Stimulated activated naive CD8-positive, alpha-beta T cell treated with anti-CD3 and anti-CD28 coated beads, Interleukin-15, Interleukin-2, amounts not matched to agents 100 ng/mL and 50 ng/mL, for 24 hours (primary cell): ENCODE measurements at regions not wholly inside any gene's neighbourhood (a gene's known extent, or its start where the extent isn't known, plus 50 kb on each side); places are given as distances from the start of the nearest gene placed in this dataset.

Experiments used
- H3K27ac Mint-ChIP-seq: one replicate; pipeline ENCODE4 v1.8.0; 2021; ENCODE audit warnings: mild to moderate bottlenecking, mixed read lengths
- H3K27me3 Mint-ChIP-seq: one replicate; pipeline ENCODE4 v1.8.0; 2021; ENCODE audit warnings: mixed read lengths
- H3K36me3 Mint-ChIP-seq: one replicate; pipeline ENCODE4 v1.8.0; 2021; ENCODE audit warnings: low read depth, mixed read lengths
- H3K4me1 Mint-ChIP-seq: one replicate; pipeline ENCODE4 v1.8.0; 2021; ENCODE audit warnings: low read depth, mixed read lengths
- H3K4me3 Mint-ChIP-seq: one replicate; pipeline ENCODE4 v1.8.0; 2021; ENCODE audit warnings: mild to moderate bottlenecking, mixed read lengths
- H3K9me3 Mint-ChIP-seq: one replicate; pipeline ENCODE4 v1.8.0; 2021; ENCODE audit warnings: mixed read lengths

GRCh38 chr2:17303521-17303920 lies 214.7 kb downstream of the RAD51AP2 start:
- peaks cover 4% of the 10 kb centered on the region for H3K9me3 Mint-ChIP-seq
- no peak overlapping the region for H3K4me3 Mint-ChIP-seq
- no peaks in the 10 kb centered on the region for H3K27me3 Mint-ChIP-seq
- no peak overlapping the region for H3K27ac Mint-ChIP-seq
- H3K4me1 Mint-ChIP-seq, result no peaks in the 10 kb centered on the region
- no peaks in the 10 kb centered on the region for H3K36me3 Mint-ChIP-seq

- H3K27ac Mint-ChIP-seq, result no peak overlapping the region
- H3K9me3 Mint-ChIP-seq, result peaks cover 4% of the 10 kb centered on the region
- no peak overlapping the region for H3K4me3 Mint-ChIP-seq
- no peaks in the 10 kb centered on the region for H3K36me3 Mint-ChIP-seq
- H3K4me1 Mint-ChIP-seq, result no peaks in the 10 kb centered on the region
- H3K27me3 Mint-ChIP-seq, result no peaks in the 10 kb centered on the region
Observed at GRCh38 chr2:17303054-17303453, 215.2 kb downstream of the RAD51AP2 start.

- Mint-ChIP-seq H3K9me3 (peaks cover 4% of the 10 kb centered on the region), H3K4me1 (no peaks in the 10 kb centered on the region), H3K27me3 (no peaks in the 10 kb centered on the region), H3K4me3 (no peak overlapping the region), H3K36me3 (no peaks in the 10 kb centered on the region), H3K27ac (no peak overlapping the region)
Observed at GRCh38 chr2:17302281-17302680, 216.0 kb downstream of the RAD51AP2 start.

GRCh38 chr2:17301437-17301836 lies 216.8 kb downstream of the RAD51AP2 start:
- Mint-ChIP-seq H3K4me3 (no peak overlapping the region), H3K36me3 (no peaks in the 10 kb centered on the region), H3K4me1 (no peaks in the 10 kb centered on the region), H3K9me3 (peaks cover 7% of the 10 kb centered on the region), H3K27ac (no peak overlapping the region), H3K27me3 (no peaks in the 10 kb centered on the region)

GRCh38 chr2:17299891-17300540 lies 218.2 kb downstream of the RAD51AP2 start:
- Mint-ChIP-seq H3K4me1 (no peaks in the 10 kb centered on the region), H3K27ac (no peak overlapping the region), H3K36me3 (no peaks in the 10 kb centered on the region), H3K9me3 (peaks cover 9% of the 10 kb centered on the region), H3K4me3 (no peak overlapping the region), H3K27me3 (no peaks in the 10 kb centered on the region)

- H3K36me3 Mint-ChIP-seq, result no peaks in the 10 kb centered on the region
Observed at GRCh38 chr2:17298453-17298852, 219.8 kb downstream of the RAD51AP2 start.

GRCh38 chr2:17296686-17297085 lies 221.6 kb downstream of the RAD51AP2 start:
- H3K4me1 Mint-ChIP-seq, result no peaks in the 10 kb centered on the region
- no peaks in the 10 kb centered on the region for H3K36me3 Mint-ChIP-seq
- H3K27ac Mint-ChIP-seq, result no peak overlapping the region
- no peak overlapping the region for H3K4me3 Mint-ChIP-seq
- H3K27me3 Mint-ChIP-seq, result no peaks in the 10 kb centered on the region
- H3K9me3 Mint-ChIP-seq, result peaks cover 9% of the 10 kb centered on the region

More at GRCh38 chr2:17298453-17298852, 219.8 kb downstream of the RAD51AP2 start:
- H3K27me3 Mint-ChIP-seq, result no peaks in the 10 kb centered on the region
- H3K4me1 Mint-ChIP-seq, result no peaks in the 10 kb centered on the region
- H3K9me3 Mint-ChIP-seq, result peaks cover 9% of the 10 kb centered on the region
- H3K27ac Mint-ChIP-seq, result no peak overlapping the region
- H3K4me3 Mint-ChIP-seq, result no peak overlapping the region

- no peak overlapping the region for H3K4me3 Mint-ChIP-seq
- no peaks in the 10 kb centered on the region for H3K27me3 Mint-ChIP-seq
- H3K36me3 Mint-ChIP-seq, result no peaks in the 10 kb centered on the region
- peaks cover 4% of the 10 kb centered on the region for H3K9me3 Mint-ChIP-seq
- no peak overlapping the region for H3K27ac Mint-ChIP-seq
- H3K4me1 Mint-ChIP-seq, result no peaks in the 10 kb centered on the region
Observed at GRCh38 chr2:17289669-17290068, 228.6 kb downstream of the RAD51AP2 start.

GRCh38 chr2:17287183-17287582 lies 231.1 kb downstream of the RAD51AP2 start:
- no peak overlapping the region for H3K4me3 Mint-ChIP-seq
- H3K4me1 Mint-ChIP-seq, result no peaks in the 10 kb centered on the region
- H3K9me3 Mint-ChIP-seq, result peaks cover 4% of the 10 kb centered on the region
- H3K27ac Mint-ChIP-seq, result no peak overlapping the region
- H3K27me3 Mint-ChIP-seq, result no peaks in the 10 kb centered on the region
- H3K36me3 Mint-ChIP-seq, result no peaks in the 10 kb centered on the region

- no peak overlapping the region for H3K4me3 Mint-ChIP-seq
Observed at GRCh38 chr2:17282826-17283225, 235.4 kb downstream of the RAD51AP2 start.

GRCh38 chr2:17282245-17282644 lies 236.0 kb downstream of the RAD51AP2 start:
- Mint-ChIP-seq H3K4me3 (no peak overlapping the region), H3K27ac (no peak overlapping the region), H3K9me3 (peaks cover 4% of the 10 kb centered on the region), H3K4me1 (no peaks in the 10 kb centered on the region), H3K36me3 (no peaks in the 10 kb centered on the region), H3K27me3 (no peaks in the 10 kb centered on the region)

More at GRCh38 chr2:17282826-17283225, 235.4 kb downstream of the RAD51AP2 start:
- Mint-ChIP-seq H3K9me3 (peaks cover 4% of the 10 kb centered on the region), H3K36me3 (no peaks in the 10 kb centered on the region), H3K4me1 (no peaks in the 10 kb centered on the region), H3K27me3 (no peaks in the 10 kb centered on the region), H3K27ac (no peak overlapping the region)

GRCh38 chr2:17276220-17276619 lies 242.0 kb downstream of the RAD51AP2 start:
- Mint-ChIP-seq H3K4me1 (no peaks in the 10 kb centered on the region), H3K27me3 (no peaks in the 10 kb centered on the region), H3K27ac (no peak overlapping the region), H3K9me3 (peaks cover 2% of the 10 kb centered on the region), H3K36me3 (no peaks in the 10 kb centered on the region), H3K4me3 (no peak overlapping the region)

GRCh38 chr2:17272652-17273525 lies 245.4 kb downstream of the RAD51AP2 start:
- H3K4me3 Mint-ChIP-seq, result no peak overlapping the region
- H3K36me3 Mint-ChIP-seq, result no peaks in the 10 kb centered on the region
- no peak overlapping the region for H3K27ac Mint-ChIP-seq
- H3K27me3 Mint-ChIP-seq, result no peaks in the 10 kb centered on the region
- H3K4me1 Mint-ChIP-seq, result no peaks in the 10 kb centered on the region
- peaks cover 4% of the 10 kb centered on the region for H3K9me3 Mint-ChIP-seq

GRCh38 chr2:17272170-17272569 lies 246.1 kb downstream of the RAD51AP2 start:
- peaks cover 4% of the 10 kb centered on the region for H3K9me3 Mint-ChIP-seq
- no peaks in the 10 kb centered on the region for H3K4me1 Mint-ChIP-seq
- no peaks in the 10 kb centered on the region for H3K36me3 Mint-ChIP-seq
- H3K27me3 Mint-ChIP-seq, result no peaks in the 10 kb centered on the region
- H3K27ac Mint-ChIP-seq, result no peak overlapping the region
- no peak overlapping the region for H3K4me3 Mint-ChIP-seq

- H3K9me3 Mint-ChIP-seq, result peaks cover 4% of the 10 kb centered on the region
- H3K4me3 Mint-ChIP-seq, result no peak overlapping the region
- no peaks in the 10 kb centered on the region for H3K36me3 Mint-ChIP-seq
- no peaks in the 10 kb centered on the region for H3K4me1 Mint-ChIP-seq
- no peaks in the 10 kb centered on the region for H3K27me3 Mint-ChIP-seq
- H3K27ac Mint-ChIP-seq, result no peak overlapping the region
Observed at GRCh38 chr2:17271416-17271815, 246.8 kb downstream of the RAD51AP2 start.
